ENCODE measurements at regions not wholly inside any gene's neighbourhood (a gene's known extent, or its start where the extent isn't known, plus 50 kb on each side); places are given as distances from the start of the nearest gene placed in this dataset.
"Not testable (repeated sequence)": the region's sequence is repeated elsewhere in the genome, so short reads cannot be mapped to it uniquely, and the experiment has no call there.

GRCh38 chr20:56872620-56873458 lies 243.7 kb downstream of the TFAP2C start:
- peak; percentile 44 for DNase-seq (ENCODE audit: low read depth)

DNA sequence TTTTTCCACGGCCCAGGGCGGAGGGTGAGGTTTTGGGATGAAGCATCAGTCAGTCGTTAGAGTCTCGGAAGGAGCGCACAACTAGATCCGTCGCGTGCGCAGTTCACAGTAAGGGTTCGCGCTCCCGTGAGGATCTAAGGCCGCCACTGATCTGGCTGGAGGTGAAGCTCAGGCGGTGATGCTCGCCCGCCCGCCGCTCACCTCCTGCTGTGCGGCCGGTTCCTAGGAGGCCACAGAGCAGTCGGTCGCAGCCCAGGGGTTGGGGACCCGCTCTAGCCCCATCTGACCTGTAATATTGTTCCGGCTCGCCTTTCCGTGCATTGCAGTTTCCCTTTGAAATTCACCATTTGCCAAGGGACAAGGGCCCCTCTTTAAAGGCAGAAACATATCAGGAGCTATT lies 244.7 kb downstream of the TFAP2C start:
- DNase-seq (ENCODE audit: low read depth), result no peak

DNA sequence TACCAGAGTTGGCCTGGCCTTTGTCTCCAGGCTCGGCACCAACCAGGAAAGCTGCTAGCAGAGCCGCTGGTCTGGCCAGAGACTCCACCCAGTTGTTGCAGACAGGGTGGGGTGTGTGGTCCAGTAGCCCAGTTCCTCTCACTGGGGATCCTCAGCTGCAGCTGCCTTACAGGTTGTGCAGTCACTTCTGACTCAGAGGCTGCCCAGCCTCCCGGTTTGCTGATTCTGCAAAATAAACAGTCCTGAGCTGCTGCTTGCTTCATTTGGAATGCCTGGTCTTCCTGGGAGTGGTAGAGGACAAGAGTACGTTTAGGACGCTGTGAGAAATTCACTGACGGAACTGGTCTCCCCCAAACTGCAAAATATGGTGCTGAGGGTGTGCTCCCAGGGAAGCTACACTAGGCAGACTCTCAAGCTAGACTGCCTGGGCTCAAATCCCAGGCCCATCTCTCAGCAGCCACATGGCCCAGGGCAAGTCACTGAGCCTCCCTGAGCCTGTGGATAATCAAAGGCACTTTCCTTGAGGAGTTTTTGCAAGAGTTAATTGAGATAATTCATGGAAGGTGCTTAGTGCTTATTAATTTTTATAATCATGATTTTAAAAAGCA lies 246.1 kb downstream of the TFAP2C start:
- peak; percentile 95 for DNase-seq (ENCODE audit: low read depth)

- DNase-seq (ENCODE audit: low read depth), result no peak
Observed at GRCh38 chr20:56875803-56876202, 246.7 kb downstream of the TFAP2C start.

GRCh38 chr20:56885521-56885920 lies 256.4 kb downstream of the TFAP2C start:
- DNase-seq (ENCODE audit: low read depth), result no peak

- DNase-seq (ENCODE audit: low read depth), result no peak
Observed at GRCh38 chr20:56890011-56890410, 260.9 kb downstream of the TFAP2C start.

DNA sequence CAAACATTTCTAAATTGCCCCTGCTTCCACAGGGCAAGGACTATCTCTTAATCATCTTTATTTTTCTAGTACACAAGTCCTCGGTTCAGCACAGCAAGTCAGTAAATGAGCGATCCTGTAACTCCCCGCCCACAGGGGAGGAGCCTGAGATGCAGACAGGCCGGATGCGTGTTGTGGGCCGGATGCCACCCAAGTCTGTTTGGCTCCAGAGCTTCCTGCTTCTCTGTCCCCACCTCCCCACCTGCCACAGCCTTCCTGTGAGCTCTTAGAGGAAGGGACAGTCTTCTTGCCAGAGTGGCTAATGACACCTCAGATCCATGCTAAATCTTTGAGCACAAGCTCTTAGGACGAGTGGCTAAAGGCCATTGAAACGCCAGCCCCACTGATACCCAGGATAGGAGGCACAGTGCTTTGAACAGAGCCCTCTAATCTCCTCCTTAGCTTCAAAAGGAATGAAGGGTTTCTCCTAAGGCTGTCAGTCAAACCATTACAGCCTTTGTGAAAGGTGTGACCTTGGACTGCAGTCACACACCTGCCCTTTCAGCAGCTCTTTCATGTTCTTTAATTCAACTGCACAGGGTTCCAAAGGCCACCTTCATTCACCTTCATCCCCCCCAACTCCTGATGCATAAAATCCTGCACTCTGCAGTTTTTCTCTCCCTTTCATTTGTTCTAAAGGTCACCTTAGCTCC lies 264.3 kb downstream of the TFAP2C start:
- DNase-seq (ENCODE audit: low read depth), result no peak

- no peak for DNase-seq (ENCODE audit: low read depth)
Observed at GRCh38 chr20:56896447-56896846, 267.3 kb downstream of the TFAP2C start.

DNA sequence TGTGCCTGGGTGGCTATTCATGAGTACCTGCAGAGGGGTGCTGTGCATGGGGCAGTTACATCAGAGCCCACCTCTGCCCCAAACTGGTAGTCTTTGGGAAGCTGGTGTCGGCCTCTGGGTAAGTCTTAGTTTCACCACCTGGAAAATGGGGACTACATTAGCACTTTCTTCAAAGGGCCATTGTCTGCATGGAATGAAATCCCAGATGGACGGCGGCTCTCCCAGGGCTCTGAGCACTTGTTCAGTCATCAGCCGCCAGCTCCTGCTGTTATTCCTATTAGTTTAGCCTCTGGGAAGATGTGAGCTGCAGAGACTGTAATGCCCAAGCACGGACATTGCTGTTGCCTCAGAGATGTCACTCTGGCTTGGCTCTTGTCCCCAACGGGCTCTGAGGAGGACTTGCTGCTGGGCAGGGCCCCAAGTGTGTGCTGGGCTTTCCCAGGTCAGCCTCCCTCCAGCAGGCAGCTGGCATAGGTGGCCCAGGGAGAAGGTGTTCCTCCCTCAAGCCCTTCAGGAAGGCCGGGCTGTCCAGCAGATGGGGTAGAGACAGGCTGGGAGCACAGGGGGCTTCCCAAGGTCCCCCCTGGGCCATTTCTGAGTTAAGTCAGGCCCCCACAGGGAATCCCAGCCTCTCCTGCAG lies 268.3 kb downstream of the TFAP2C start:
- no peak for DNase-seq (ENCODE audit: low read depth)

DNA sequence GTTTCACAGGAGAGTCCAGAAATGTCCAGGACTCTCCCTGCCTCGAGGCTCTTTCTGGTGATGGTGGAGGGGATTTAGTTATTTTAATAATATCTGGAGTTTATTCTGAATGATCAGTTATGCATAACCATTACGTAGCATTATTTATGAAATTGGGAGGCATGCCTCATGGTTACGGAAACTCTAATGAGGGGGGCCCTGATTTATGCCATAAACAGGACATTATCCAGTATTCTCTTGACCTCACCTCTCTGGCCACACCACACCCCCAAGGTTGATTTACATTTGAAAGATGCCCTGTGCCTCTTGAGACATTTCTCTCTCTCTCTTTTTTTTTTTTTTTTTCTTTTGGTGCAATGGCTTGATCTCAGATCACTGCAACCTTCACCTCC lies 268.8 kb downstream of the TFAP2C start:
- no peak for DNase-seq (ENCODE audit: low read depth)

GRCh38 chr20:56899506-56899905 lies 270.4 kb downstream of the TFAP2C start:
- DNase-seq (ENCODE audit: low read depth), result no peak

DNA sequence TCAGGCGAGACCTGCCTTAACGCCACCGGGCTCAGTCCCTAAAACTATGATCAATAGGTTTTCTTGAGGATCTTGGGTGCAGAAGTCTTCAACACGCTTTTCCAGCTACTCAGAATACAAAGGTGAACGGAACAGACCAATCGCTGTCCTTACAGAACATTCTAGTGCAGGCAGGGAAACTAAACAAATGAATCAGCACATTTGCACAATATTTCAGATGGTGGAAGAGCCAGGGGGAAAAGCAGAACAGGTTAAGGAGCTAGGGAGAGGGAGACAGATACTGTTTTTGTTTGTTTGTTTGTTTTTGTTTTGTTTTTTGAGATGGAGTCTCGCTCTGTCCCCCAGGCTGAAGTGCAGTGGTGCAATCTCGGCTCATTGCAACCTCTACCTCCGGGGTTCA lies 271.1 kb downstream of the TFAP2C start:
- DNase-seq (ENCODE audit: low read depth), result no peak

- no peak for DNase-seq (ENCODE audit: low read depth)
Observed at GRCh38 chr20:56903421-56903820, 274.3 kb downstream of the TFAP2C start.

- DNase-seq (ENCODE audit: low read depth), result no peak
Observed at GRCh38 chr20:56903858-56904257, 274.8 kb downstream of the TFAP2C start.

DNA sequence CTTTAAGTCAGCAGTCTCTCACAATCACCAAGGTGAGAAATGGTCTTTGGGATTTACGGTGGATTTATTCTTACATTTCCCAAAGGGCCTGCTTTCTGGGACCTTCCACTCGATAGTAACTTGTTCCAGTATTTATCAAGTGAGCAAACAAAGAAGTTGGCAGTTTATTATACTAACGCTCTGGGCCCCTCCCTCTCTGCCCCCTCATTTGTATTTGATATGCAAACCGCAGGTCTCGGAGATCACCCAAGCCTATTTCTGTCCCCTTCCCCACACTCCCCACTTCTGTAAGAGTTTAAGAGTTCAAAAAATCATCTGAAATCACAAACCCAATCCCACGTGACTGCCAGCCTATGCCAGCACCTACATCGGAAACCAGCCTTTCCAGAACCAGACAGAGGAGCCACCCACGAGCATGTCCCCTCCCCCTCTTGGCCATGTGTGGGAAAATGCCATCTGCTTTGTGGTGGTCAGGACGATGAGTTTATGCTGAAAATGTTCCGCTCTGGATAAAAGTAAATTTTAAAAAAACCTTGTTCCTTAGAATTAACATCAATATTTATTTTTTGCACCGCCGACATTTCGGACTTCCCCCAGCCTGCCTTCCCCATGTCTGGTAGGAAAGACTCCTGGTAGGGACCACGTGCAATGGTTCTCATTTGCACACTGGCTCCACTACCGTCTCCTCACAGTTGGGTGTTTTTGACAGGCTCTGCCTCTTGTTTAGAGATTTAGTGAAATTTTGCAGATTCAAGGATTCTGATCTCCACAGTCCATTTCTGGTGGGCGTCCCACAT lies 281.0 kb downstream of the TFAP2C start:
- no peak for DNase-seq (ENCODE audit: low read depth)

DNA sequence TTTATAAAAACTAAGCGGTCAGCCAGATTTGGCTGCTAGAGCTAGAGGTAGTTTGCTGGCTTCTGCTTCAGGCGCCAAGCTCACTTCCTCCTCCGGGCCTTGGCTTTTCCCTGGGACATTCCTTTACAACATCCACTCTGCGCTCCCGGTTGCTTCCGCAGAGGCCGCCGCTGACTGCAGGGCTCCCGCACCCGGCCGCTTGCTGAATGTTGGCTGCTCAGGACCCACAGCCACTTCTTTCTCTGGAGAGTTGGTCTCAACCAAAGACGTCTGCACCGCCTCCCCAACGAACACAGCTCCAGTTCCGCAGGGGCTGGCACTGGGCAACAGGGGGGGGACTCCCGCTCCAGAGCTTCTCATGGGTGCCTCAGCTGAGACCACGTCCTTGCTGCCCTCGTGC lies 282.8 kb downstream of the TFAP2C start:
- DNase-seq (ENCODE audit: low read depth), result no peak

GRCh38 chr20:56914532-56914931 lies 285.4 kb downstream of the TFAP2C start:
- no peak for DNase-seq (ENCODE audit: low read depth)

DNA sequence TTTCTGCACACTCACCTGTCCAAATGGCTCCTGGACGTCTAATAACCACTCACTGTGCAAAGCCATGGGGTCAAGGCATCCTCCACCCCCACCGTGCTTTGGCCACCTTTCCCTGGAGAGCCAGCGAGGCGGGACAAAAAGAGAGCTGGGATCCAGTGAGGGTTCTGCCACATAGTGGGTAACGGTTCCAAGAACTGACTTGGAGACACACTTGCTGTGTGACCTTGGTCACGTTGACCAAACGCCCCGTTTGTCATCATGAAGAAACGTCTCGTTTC lies 287.2 kb downstream of the TFAP2C start:
- DNase-seq (ENCODE audit: low read depth), result no peak

DNA sequence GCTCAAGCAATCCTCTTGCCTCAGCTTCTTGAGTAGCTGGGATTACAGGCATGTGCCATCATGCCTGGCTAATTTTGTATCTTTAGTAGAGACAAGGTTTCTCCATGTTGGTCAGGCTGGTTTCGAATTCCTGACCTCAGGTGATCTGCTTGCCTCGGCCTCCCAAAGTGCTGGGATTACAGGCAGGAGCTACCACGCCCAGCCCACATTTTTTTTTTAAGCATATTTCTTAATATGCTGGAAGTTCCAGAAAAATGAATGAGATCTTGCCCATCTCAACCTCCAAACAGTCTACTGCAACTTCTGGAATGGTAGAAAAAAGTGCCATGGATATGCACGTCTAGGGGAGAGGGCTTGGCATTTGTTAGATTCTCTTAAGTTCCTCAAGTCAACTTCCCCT lies 290.9 kb downstream of the TFAP2C start:
- not testable (repeated sequence) for DNase-seq (ENCODE audit: low read depth)

- DNase-seq (ENCODE audit: low read depth), result no peak
Observed at GRCh38 chr20:56922497-56922896, 293.4 kb downstream of the TFAP2C start.

DNA sequence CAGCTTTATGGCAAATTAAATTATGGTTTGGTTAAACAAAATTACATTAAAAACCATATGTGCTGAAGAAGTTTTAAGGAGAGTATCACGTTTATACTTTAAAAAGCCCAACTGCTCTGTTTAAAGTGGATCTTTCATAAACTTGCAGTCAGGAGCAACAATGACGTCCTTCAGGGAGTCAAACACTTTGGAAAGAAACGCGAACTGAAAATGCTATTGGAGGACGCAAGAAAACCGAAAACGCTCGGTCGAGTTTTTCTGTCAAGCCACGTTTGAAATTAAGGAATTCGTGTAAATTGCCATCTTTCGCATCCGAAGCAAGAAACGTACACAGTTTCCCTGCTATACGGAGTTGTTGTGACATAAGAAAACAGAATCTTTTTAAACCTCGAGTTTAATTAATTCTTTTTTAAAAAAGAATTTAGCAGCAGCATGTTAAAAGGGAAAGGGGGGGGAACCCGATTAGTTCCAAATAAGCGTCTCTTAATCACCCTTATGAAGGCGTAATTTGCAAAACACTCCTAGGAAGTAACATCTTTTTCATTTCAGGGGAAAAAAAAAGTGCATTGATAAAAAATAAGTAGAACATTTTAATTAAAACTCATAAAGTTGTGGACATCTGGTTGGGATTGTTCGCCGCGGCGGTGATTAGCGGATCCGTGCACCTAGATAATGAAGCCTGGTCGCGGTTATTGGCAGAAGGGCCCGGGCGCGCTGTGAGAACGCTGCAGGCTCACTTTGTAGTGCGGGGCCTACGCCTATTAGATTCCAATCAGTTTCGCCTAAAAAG lies 295.4 kb downstream of the TFAP2C start:
- DNase-seq (ENCODE audit: low read depth), result no peak
